OCI-LY7 (cell line): ENCODE measurements at regions not wholly inside any gene's neighbourhood (a gene's known extent, or its start where the extent isn't known, plus 50 kb on each side); places are given as distances from the start of the nearest gene placed in this dataset.

Experiments used
- CTCF ChIP-seq: fragments of 200-600 bp; sonication (generic); conservative IDR thresholded peaks from 2 replicates; pipeline ENCODE4 v1.5.1; 2014; ENCODE audit warnings: mild to moderate bottlenecking, antibody characterized with exemption, low read length, moderate library complexity, mixed read lengths
- EZH2phosphoT487 ChIP-seq: fragments of 200-600 bp; sonication (generic); IDR thresholded peaks from 2 replicates; pipeline ENCODE4 v1.6.1; 2018; ENCODE audit warnings: low read depth, borderline replicate concordance, mild to moderate bottlenecking, mixed run types, antibody characterized with exemption, low read length, moderate library complexity, mixed read lengths

GRCh38 chr18:44096016-44096415 lies 584.7 kb upstream of the SETBP1 start:
- TF ChIP-seq CTCF (no peak), EZH2phosphoT487 (no peak)
